Mesothelial cell of epicardium (in vitro differentiated cells): ENCODE measurements at regions not wholly inside any gene's neighbourhood (a gene's known extent, or its start where the extent isn't known, plus 50 kb on each side); places are given as distances from the start of the nearest gene placed in this dataset.

Experiments used
- DNase-seq, 2 experiments: peaks; one replicate each; pipeline ENCODE4 v3.0.0; 2021; ENCODE audit warnings: low spot score in 2 of 2; ENCODE audit not compliant: unreplicated experiment in 2 of 2
- H3K27ac Mint-ChIP-seq: 2 replicates; pipeline ENCODE4 v1.8.0; 2021; ENCODE audit warnings: mixed read lengths
- H3K27me3 Mint-ChIP-seq: 2 replicates; pipeline ENCODE4 v1.8.0; 2021; ENCODE audit warnings: low read depth, mixed read lengths
- H3K36me3 Mint-ChIP-seq: 2 replicates; pipeline ENCODE4 v1.8.0; 2021; ENCODE audit warnings: mixed read lengths
- H3K4me1 Mint-ChIP-seq: 2 replicates; pipeline ENCODE4 v1.8.0; 2021; ENCODE audit warnings: mixed read lengths
- H3K4me3 Mint-ChIP-seq: 2 replicates; pipeline ENCODE4 v1.8.0; 2021; ENCODE audit warnings: mild to moderate bottlenecking, moderate library complexity, mixed read lengths
- H3K9me3 Mint-ChIP-seq: 2 replicates; pipeline ENCODE4 v1.8.0; 2021; ENCODE audit warnings: mixed read lengths
- CTCF ChIP-seq: fragments of 200-600 bp; sonication (generic); IDR thresholded peaks from one replicate; pipeline ENCODE4 v1.5.0; 2021; ENCODE audit warnings: antibody characterized with exemption; ENCODE audit not compliant: unreplicated experiment

GRCh38 chr18:78784861-78785260 is 194.8 kb upstream of the SALL3 start:
- DNase-seq: no peak
- H3K27me3 Mint-ChIP-seq: peaks cover 11% of the 10 kb centered on the region
- H3K4me3 Mint-ChIP-seq: no peak overlapping the region
- H3K4me1 Mint-ChIP-seq: no peaks in the 10 kb centered on the region
- no peak overlapping the region for H3K27ac Mint-ChIP-seq
- TF ChIP-seq CTCF: no peak
- H3K9me3 Mint-ChIP-seq: no peaks in the 10 kb centered on the region
- H3K36me3 Mint-ChIP-seq: no peaks in the 10 kb centered on the region

GRCh38 chr18:78785706-78786105 is 193.9 kb upstream of the SALL3 start:
- H3K9me3 Mint-ChIP-seq: no peaks in the 10 kb centered on the region
- H3K4me1 Mint-ChIP-seq: no peaks in the 10 kb centered on the region
- no peak overlapping the region for H3K27ac Mint-ChIP-seq
- H3K36me3 Mint-ChIP-seq: no peaks in the 10 kb centered on the region
- no peak overlapping the region for H3K4me3 Mint-ChIP-seq
- no peak for DNase-seq
- peaks cover 15% of the 10 kb centered on the region for H3K27me3 Mint-ChIP-seq
- no peak for TF ChIP-seq CTCF

- no peaks in the 10 kb centered on the region for H3K36me3 Mint-ChIP-seq
- H3K27ac Mint-ChIP-seq: no peak overlapping the region
- H3K4me3 Mint-ChIP-seq: no peak overlapping the region
- H3K27me3 Mint-ChIP-seq: peaks cover 22% of the 10 kb centered on the region
- no peaks in the 10 kb centered on the region for H3K9me3 Mint-ChIP-seq
- DNase-seq: no peak
- TF ChIP-seq CTCF: no peak
- H3K4me1 Mint-ChIP-seq: no peaks in the 10 kb centered on the region
These were observed 192.8 kb upstream of the SALL3 start for GRCh38 chr18:78786776-78787175.

- no peak overlapping the region for H3K4me3 Mint-ChIP-seq
- H3K27me3 Mint-ChIP-seq: peaks cover 25% of the 10 kb centered on the region
- no peak overlapping the region for H3K27ac Mint-ChIP-seq
- H3K9me3 Mint-ChIP-seq: no peaks in the 10 kb centered on the region
- TF ChIP-seq CTCF: no peak
- H3K36me3 Mint-ChIP-seq: no peaks in the 10 kb centered on the region
- no peaks in the 10 kb centered on the region for H3K4me1 Mint-ChIP-seq
- no peak for DNase-seq
These were observed 191.9 kb upstream of the SALL3 start for GRCh38 chr18:78787751-78788150.

GRCh38 chr18:78788161-78788560 is 191.5 kb upstream of the SALL3 start:
- no peak overlapping the region for H3K27ac Mint-ChIP-seq
- H3K9me3 Mint-ChIP-seq: no peaks in the 10 kb centered on the region
- H3K4me1 Mint-ChIP-seq: no peaks in the 10 kb centered on the region
- no peak overlapping the region for H3K4me3 Mint-ChIP-seq
- no peak for DNase-seq
- H3K36me3 Mint-ChIP-seq: no peaks in the 10 kb centered on the region
- peaks cover 28% of the 10 kb centered on the region for H3K27me3 Mint-ChIP-seq
- TF ChIP-seq CTCF: no peak

- Mint-ChIP-seq H3K4me1 (no peaks in the 10 kb centered on the region), H3K27ac (no peak overlapping the region), H3K4me3 (no peak overlapping the region), H3K36me3 (no peaks in the 10 kb centered on the region), H3K27me3 (peaks cover 25% of the 10 kb centered on the region), H3K9me3 (no peaks in the 10 kb centered on the region)
- no peak for TF ChIP-seq CTCF
- DNase-seq: no peak
These were observed 189.8 kb upstream of the SALL3 start for GRCh38 chr18:78789850-78790249.
